Sigmoid colon (tissue), 6 donors: ENCODE measurements at regions not wholly inside any gene's neighbourhood (a gene's known extent, or its start where the extent isn't known, plus 50 kb on each side); places are given as distances from the start of the nearest gene placed in this dataset.
"Not testable (repeated sequence)": the region's sequence is repeated elsewhere in the genome, so short reads cannot be mapped to it uniquely, and the experiment has no call there.

Experiments
- DNase-seq: peaks from one replicate; pipeline ENCODE4 v3.0.0-alpha.2; 2019
- H3K27ac ChIP-seq, 4 donors: fragments of 200-600 bp; sonication (generic); one replicate each; pipeline ENCODE4 v1.5.1; 2016 to 2019; ENCODE audit warnings: mild to moderate bottlenecking in 1 of 4
- H3K27me3 ChIP-seq, 3 donors: fragments of 200-600 bp; sonication (generic); one replicate each; pipeline ENCODE4 v1.5.1; 2019; ENCODE audit warnings: mild to moderate bottlenecking in 1 of 3
- H3K36me3 ChIP-seq, 4 donors: fragments of 200-600 bp; sonication (generic); one replicate each; pipeline ENCODE4 v1.5.1; 2016 to 2019
- H3K4me1 ChIP-seq, 4 donors: fragments of 200-600 bp; sonication (generic); one replicate each; pipeline ENCODE4 v1.5.1; 2017 to 2019
- H3K4me3 ChIP-seq, 4 donors: fragments of 200-600 bp; sonication (generic); one replicate each; pipeline ENCODE4 v1.5.1; 2017 to 2019; ENCODE audit warnings: mild to moderate bottlenecking in 2 of 4, moderate library complexity in 1 of 4
- H3K9me3 ChIP-seq, 4 donors: fragments of 200-600 bp in 3 of 4; sonication (generic) in 3 of 4; one replicate each; pipeline versions ENCODE4 v1.5.1 to v1.6.1; 2013 to 2019
- EP300 ChIP-seq, 4 donors: sonication (generic); formaldehyde crosslinking; IDR thresholded peaks; one replicate each; pipeline ENCODE4 v1.6.1; 2017; ENCODE audit warnings: antibody characterized with exemption in 4 of 4
- POLR2A ChIP-seq, 2 donors: fragments of 450-650 bp; IDR thresholded peaks; one replicate each; pipeline ENCODE4 v1.6.1; 2016; ENCODE audit warnings: antibody characterized with exemption in 2 of 2, mild to moderate bottlenecking in 2 of 2, moderate library complexity in 2 of 2
- POLR2AphosphoS5 ChIP-seq, 4 donors: sonication (generic); formaldehyde crosslinking; IDR thresholded peaks; one replicate each; pipeline ENCODE4 v1.6.1; 2017; ENCODE audit warnings: antibody characterized with exemption in 4 of 4
- whole genome bisulfite sequencing, 2 donors: extraction: QIAGEN DNeasy Blood & Tissue Kit; methylation state at CpG; one replicate each; pipeline ENCODE4 v1.1.7; 2013; 5-methylcytosine and 5-hydroxymethylcytosine counted together
- intact Hi-C: fragments of 100-400 bp; cut with DNase I; formaldehyde crosslinking; loops from one replicate; pipeline ENCODE4 v1.15.1; 2023
- TF ChIP-seq, protein P1 (sequence below), 4 experiments: fragments of 450-650 bp in 3 of 4; fragments of 200-600 bp in 1 of 4; IDR thresholded peaks; one replicate each; pipeline ENCODE4 v1.5.1; 2016 to 2019; ENCODE audit warnings: antibody characterized with exemption in 4 of 4, mild to moderate bottlenecking in 3 of 4, moderate library complexity in 2 of 4
- donor health status: healthy with polysubstance abuse.
- donor health status: healthy.

DNA sequence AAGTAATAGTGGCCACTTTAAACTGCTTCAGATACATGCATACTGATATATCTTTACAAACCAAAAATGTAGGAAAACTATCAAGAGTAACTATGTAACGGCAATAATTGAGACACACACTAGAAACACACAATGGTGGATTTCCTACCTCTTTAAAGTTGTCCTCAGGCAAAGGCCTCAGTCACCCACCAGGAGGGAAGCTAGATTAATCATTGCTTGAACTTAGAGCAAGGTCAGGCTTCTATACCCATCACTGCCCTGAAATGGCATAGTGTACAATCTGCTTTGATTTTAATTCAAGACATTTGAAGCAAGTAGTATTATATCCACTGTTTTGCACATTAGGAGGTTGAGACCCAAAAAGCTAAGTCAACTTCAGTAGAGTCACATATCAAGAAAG is 110.9 kb downstream of the AREG start:
- TF ChIP-seq, protein P1, sequence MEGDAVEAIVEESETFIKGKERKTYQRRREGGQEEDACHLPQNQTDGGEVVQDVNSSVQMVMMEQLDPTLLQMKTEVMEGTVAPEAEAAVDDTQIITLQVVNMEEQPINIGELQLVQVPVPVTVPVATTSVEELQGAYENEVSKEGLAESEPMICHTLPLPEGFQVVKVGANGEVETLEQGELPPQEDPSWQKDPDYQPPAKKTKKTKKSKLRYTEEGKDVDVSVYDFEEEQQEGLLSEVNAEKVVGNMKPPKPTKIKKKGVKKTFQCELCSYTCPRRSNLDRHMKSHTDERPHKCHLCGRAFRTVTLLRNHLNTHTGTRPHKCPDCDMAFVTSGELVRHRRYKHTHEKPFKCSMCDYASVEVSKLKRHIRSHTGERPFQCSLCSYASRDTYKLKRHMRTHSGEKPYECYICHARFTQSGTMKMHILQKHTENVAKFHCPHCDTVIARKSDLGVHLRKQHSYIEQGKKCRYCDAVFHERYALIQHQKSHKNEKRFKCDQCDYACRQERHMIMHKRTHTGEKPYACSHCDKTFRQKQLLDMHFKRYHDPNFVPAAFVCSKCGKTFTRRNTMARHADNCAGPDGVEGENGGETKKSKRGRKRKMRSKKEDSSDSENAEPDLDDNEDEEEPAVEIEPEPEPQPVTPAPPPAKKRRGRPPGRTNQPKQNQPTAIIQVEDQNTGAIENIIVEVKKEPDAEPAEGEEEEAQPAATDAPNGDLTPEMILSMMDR (IDR thresholded peaks at IDR 0.05) = no peak
- TF ChIP-seq EP300 (IDR thresholded peaks at IDR 0.05) (no peak), POLR2A (IDR thresholded peaks at IDR 0.05) (no peak), POLR2AphosphoS5 (IDR thresholded peaks at IDR 0.05) (no peak)
- no peak for DNase-seq
- Histone ChIP-seq H3K27ac (no peak overlapping the region), H3K9me3 (no peaks in the 10 kb centered on the region), H3K27me3 (no peaks in the 10 kb centered on the region), H3K4me1 (peaks cover 0 to 18% (median 0%) of the 10 kb centered on the region in 4 donors), H3K4me3 (no peak overlapping the region), H3K36me3 (no peaks in the 10 kb centered on the region)
- WGBS, 2 donors = 96% methylated on average over 1 of the region's 1 CpG
- intact Hi-C loops = no loop called here

DNA sequence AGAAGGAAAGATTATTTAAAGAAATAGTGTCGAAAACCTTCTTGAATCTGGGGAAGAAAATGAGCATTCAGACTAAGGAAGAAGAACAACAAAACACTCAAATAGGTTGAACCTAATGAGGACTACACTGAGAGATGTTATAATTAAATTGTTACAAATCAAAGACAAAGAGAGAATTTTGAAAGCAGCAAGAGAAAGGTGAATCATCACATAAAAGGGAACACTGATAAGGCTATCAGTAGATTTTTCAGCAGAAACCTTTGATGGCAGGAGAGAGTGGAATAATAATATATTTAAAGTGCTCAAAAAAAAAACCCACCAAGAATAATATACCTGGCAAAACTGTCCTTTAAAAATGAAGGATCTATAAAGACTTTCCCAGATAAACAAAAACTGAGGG is 114.9 kb downstream of the AREG start:
- no peak for DNase-seq
- Histone ChIP-seq H3K4me1 (peaks cover 0 to 6% (median 0%) of the 10 kb centered on the region in 4 donors), H3K4me3 (no peak overlapping the region), H3K9me3 (no peaks in the 10 kb centered on the region), H3K36me3 (no peaks in the 10 kb centered on the region), H3K27me3 (no peaks in the 10 kb centered on the region), H3K27ac (no peak overlapping the region)
- intact Hi-C loops = no loop called here
- 0 to 54% methylated on average over 1 of the region's 1 CpG for WGBS, 2 donors
- TF ChIP-seq POLR2AphosphoS5 (IDR thresholded peaks at IDR 0.05) (no peak), POLR2A (IDR thresholded peaks at IDR 0.05) (no peak), EP300 (IDR thresholded peaks at IDR 0.05) (no peak)
- TF ChIP-seq, protein P1 (IDR thresholded peaks at IDR 0.05) = no peak

DNA sequence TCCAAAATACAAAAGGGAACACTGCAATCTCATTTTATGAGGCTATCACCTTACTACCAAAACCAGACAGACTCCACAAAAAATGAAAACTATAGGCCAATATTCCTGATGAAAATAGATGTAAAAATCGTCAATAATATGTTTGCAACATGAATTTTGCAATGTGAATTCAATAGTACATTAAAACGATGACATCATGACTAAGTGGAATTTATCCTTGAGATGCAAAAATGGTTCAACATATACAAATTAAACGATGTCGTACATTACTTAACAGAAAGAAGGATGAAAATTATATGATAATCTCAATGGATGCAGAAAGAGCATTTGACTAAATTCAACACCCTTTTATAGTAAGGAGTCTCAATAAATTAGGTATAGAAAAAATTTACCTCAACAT is 123.0 kb downstream of the AREG start:
- WGBS, 2 donors = 90 to 95% methylated on average over 4 of the region's 4 CpGs
- H3K27me3 ChIP-seq = no peaks in the 10 kb centered on the region
- H3K36me3 ChIP-seq = no peaks in the 10 kb centered on the region
- no peak overlapping the region for H3K4me3 ChIP-seq
- no peak for TF ChIP-seq EP300 (IDR thresholded peaks at IDR 0.05)
- no peak for TF ChIP-seq POLR2A (IDR thresholded peaks at IDR 0.05)
- no peak for TF ChIP-seq POLR2AphosphoS5 (IDR thresholded peaks at IDR 0.05)
- TF ChIP-seq, protein P1 (IDR thresholded peaks at IDR 0.05) = no peak
- intact Hi-C loops = no loop called here
- no peak overlapping the region for H3K27ac ChIP-seq
- no peaks in the 10 kb centered on the region for H3K4me1 ChIP-seq
- H3K9me3 ChIP-seq = peaks cover 0 to 4% (median 0%) of the 10 kb centered on the region in 4 donors
- DNase-seq = no peak

DNA sequence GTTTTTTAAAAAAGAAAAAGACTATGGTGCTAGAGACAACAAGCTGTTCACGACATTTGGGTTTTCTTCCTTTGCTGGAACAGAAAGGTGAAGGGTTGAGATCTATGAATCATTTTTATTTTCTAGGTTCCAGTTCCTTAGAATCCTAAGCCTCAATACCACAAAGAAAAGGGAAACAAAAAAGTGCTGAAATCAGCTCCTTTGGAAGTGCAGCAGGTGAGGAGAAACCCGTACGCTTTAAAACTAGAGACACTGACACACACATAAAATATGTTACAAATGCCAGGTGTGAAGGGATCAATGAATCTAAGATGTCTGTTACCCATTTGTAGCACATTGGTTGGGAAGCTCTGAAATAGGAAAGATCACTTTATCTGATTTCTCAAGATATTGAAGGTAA is 125.2 kb downstream of the AREG start:
- no peak overlapping the region for H3K4me3 ChIP-seq
- no peak overlapping the region for H3K27ac ChIP-seq
- no peaks in the 10 kb centered on the region for H3K36me3 ChIP-seq
- no peaks in the 10 kb centered on the region for H3K4me1 ChIP-seq
- H3K27me3 ChIP-seq = no peaks in the 10 kb centered on the region
- H3K9me3 ChIP-seq = peaks cover 0 to 4% (median 0%) of the 10 kb centered on the region in 4 donors
- intact Hi-C loops = no loop called here
- TF ChIP-seq POLR2A (IDR thresholded peaks at IDR 0.05) = no peak
- TF ChIP-seq, protein P1 (IDR thresholded peaks at IDR 0.05) = no peak
- TF ChIP-seq POLR2AphosphoS5 (IDR thresholded peaks at IDR 0.05) = no peak
- no peak for TF ChIP-seq EP300 (IDR thresholded peaks at IDR 0.05)
- no peak for DNase-seq
- WGBS, 2 donors = 73 to 80% methylated on average over 3 of the region's 3 CpGs

DNA sequence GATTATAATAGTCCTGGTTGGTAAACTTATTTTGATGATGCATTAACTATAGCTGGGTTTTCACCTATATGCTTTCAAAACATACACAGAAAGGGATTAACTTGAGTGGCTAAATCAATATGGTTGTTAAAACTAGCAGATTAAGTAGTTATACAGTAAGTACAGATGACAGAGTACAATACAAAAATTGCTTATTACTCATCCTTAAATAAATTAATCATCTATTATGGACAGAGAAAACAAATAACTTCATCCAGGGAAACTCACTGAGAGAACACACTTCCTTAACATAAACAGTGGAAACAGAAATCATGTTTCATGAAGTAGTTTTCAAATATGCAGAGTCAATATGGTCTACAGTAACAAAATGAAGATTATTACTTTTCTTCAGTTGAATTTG is 133.4 kb downstream of the AREG start:
- Histone ChIP-seq H3K27me3 (no peaks in the 10 kb centered on the region), H3K36me3 (no peaks in the 10 kb centered on the region), H3K9me3 (no peaks in the 10 kb centered on the region), H3K4me1 (no peaks in the 10 kb centered on the region), H3K27ac (no peak overlapping the region), H3K4me3 (no peak overlapping the region)
- TF ChIP-seq EP300 (IDR thresholded peaks at IDR 0.05) (no peak), POLR2AphosphoS5 (IDR thresholded peaks at IDR 0.05) (no peak), POLR2A (IDR thresholded peaks at IDR 0.05) (no peak)
- TF ChIP-seq, protein P1 (IDR thresholded peaks at IDR 0.05) = no peak
- no peak for DNase-seq
- intact Hi-C loops = no loop called here

DNA sequence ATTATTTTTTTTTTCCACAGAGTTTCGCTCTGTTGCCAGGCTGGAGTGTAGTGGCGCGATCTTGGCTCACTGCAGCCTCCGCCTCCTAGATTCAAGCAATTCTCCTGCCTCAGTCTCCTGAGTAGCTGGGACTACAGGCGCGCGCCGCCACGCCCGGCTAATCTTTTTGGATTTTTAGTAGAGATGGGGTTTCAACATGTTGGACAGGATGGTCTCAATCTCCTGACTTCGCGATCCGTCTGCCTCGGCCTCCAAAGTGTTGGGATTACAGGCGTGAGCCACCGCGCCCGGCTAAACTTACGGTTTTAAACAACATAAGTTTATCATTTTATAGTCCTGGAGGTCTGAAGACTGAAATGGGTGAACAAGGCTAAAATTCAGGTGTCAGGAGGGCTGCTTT is 133.9 kb downstream of the AREG start:
- H3K27me3 ChIP-seq, H3K36me3 ChIP-seq, H3K9me3 ChIP-seq, H3K4me3 ChIP-seq, intact Hi-C loops, DNase-seq, H3K4me1 ChIP-seq, H3K27ac ChIP-seq: not testable (repeated sequence)
- 88 to 89% methylated on average over 19 of the region's 19 CpGs for WGBS, 2 donors
